GM12878 (cell line): ENCODE measurements at regions not wholly inside any gene's neighbourhood (a gene's known extent, or its start where the extent isn't known, plus 50 kb on each side); places are given as distances from the start of the nearest gene placed in this dataset.

Source experiments
- CEBPB ChIP-seq, 2 experiments: fragments of 150-350 bp in 1 of 2; IDR thresholded peaks; 2 replicates each; pipeline ENCODE4 v1.6.1; 2012 to 2014; ENCODE audit warnings: low read depth in 2 of 2, low read length in 2 of 2, borderline replicate concordance in 1 of 2, inconsistent platforms in 1 of 2
- CHD2 ChIP-seq: IDR thresholded peaks from 2 replicates; pipeline ENCODE4 v1.6.1; 2011; ENCODE audit warnings: low read depth, low read length, improper control_type of control experiment, borderline replicate concordance
- DPF2 ChIP-seq: fragments of 450-650 bp; IDR thresholded peaks from 2 replicates; pipeline ENCODE4 v1.6.1; 2017; ENCODE audit warnings: mild to moderate bottlenecking
- ESRRA ChIP-seq: IDR thresholded peaks from 2 replicates; pipeline ENCODE4 v1.6.1; 2012; ENCODE audit warnings: mild to moderate bottlenecking, low read length, improper control_type of control experiment
- LARP7 ChIP-seq: fragments of 450-650 bp; IDR thresholded peaks from 2 replicates; pipeline ENCODE4 v1.6.1; 2017; ENCODE audit warnings: mild to moderate bottlenecking
- MLLT1 ChIP-seq: fragments of 450-650 bp; IDR thresholded peaks from 2 replicates; pipeline ENCODE4 v1.6.1; 2016; ENCODE audit warnings: mild to moderate bottlenecking
- MYC ChIP-seq: IDR thresholded peaks from 2 replicates; pipeline ENCODE4 v1.6.1; 2011; ENCODE audit warnings: mild to moderate bottlenecking, low read length, moderate library complexity, inconsistent platforms; ENCODE audit not compliant: insufficient read depth, insufficient replicate concordance, insufficient read length, severe bottlenecking
- NKRF ChIP-seq: fragments of 450-650 bp; conservative IDR thresholded peaks from 2 replicates; pipeline ENCODE4 v1.6.1; 2017; ENCODE audit warnings: mild to moderate bottlenecking, moderate library complexity
- RAD51 ChIP-seq: fragments of 450-650 bp; IDR thresholded peaks from 2 replicates; pipeline ENCODE4 v1.6.1; 2016; ENCODE audit warnings: moderate library complexity, mild to moderate bottlenecking, inconsistent platforms
- ZNF274 ChIP-seq: IDR thresholded peaks from one replicate; pipeline ENCODE4 v1.8.0; 2011; ENCODE audit not compliant: insufficient read length, insufficient read depth

- TF ChIP-seq DPF2 (peak; percentile 58; the same call in 1 of the 2 replicates), RAD51 (no peak), LARP7 (no peak), CHD2 (no peak), ZNF274 (no peak), CEBPB (IDR thresholded peaks at IDR 0.05; ENCODE audit: borderline replicate concordance in 1 of 2, low read depth in 2 of 2, low read length in 2 of 2) (no peak), MLLT1 (no peak), NKRF (no peak), MYC (no peak), ESRRA (no peak)
These were observed 98.5 kb upstream of the ADGRL2 start (continued) for GRCh38 chr1:81702079-81702715.
